ENCODE measurements at regions not wholly inside any gene's neighbourhood (a gene's known extent, or its start where the extent isn't known, plus 50 kb on each side); places are given as distances from the start of the nearest gene placed in this dataset.

DNA sequence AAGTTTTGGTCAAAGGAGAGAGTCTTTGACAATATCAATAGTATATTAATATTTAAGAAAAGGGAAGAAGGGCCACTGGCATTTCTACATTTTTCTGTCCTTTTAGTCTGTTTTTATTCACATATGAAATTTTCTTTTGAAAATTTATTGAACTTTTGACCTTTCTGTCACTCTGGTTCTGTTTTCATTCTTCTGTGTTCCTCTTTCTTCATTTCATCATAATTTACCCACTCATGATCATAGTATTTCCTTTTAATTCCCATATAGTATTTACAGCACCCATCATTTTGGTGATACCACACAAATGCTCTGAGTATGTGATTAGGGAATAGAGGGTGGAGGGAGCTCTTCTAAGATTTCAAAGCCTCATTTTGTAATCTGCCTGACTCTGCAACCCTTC is 142.8 kb downstream of the GJA1 start:
- TF ChIP-seq, protein P1, sequence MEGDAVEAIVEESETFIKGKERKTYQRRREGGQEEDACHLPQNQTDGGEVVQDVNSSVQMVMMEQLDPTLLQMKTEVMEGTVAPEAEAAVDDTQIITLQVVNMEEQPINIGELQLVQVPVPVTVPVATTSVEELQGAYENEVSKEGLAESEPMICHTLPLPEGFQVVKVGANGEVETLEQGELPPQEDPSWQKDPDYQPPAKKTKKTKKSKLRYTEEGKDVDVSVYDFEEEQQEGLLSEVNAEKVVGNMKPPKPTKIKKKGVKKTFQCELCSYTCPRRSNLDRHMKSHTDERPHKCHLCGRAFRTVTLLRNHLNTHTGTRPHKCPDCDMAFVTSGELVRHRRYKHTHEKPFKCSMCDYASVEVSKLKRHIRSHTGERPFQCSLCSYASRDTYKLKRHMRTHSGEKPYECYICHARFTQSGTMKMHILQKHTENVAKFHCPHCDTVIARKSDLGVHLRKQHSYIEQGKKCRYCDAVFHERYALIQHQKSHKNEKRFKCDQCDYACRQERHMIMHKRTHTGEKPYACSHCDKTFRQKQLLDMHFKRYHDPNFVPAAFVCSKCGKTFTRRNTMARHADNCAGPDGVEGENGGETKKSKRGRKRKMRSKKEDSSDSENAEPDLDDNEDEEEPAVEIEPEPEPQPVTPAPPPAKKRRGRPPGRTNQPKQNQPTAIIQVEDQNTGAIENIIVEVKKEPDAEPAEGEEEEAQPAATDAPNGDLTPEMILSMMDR (IDR thresholded peaks at IDR 0.05) = no peak
- TF ChIP-seq EP300 (IDR thresholded peaks at IDR 0.05) = no peak
- no peak for TF ChIP-seq POLR2AphosphoS5 (IDR thresholded peaks at IDR 0.05)
- TF ChIP-seq POLR2A (IDR thresholded peaks at IDR 0.05; ENCODE audit: low read depth) = no peak
